ENCODE measurements at regions not wholly inside any gene's neighbourhood (a gene's known extent, or its start where the extent isn't known, plus 50 kb on each side); places are given as distances from the start of the nearest gene placed in this dataset.

GRCh38 chr17:73785958-73786743 lies 141.9 kb upstream of the SDK2 start:
- peak; percentile 30 to 94 (median 85) for DNase-seq

- peak; percentile 35 to 73 (median 64) for DNase-seq
These were observed 143.1 kb upstream of the SDK2 start for GRCh38 chr17:73787076-73788059.

- DNase-seq = peak in 2 of 3 experiments; percentile 28 to 37
These were observed 143.9 kb upstream of the SDK2 start for GRCh38 chr17:73788111-73788510.

- DNase-seq = no peak
These were observed 146.9 kb upstream of the SDK2 start for GRCh38 chr17:73791121-73791520.

GRCh38 chr17:73791631-73792030 lies 147.4 kb upstream of the SDK2 start:
- no peak for DNase-seq

GRCh38 chr17:73792994-73793393 lies 148.7 kb upstream of the SDK2 start:
- peak in 1 of 3 experiments; percentile 19 for DNase-seq

GRCh38 chr17:73794336-73794735 lies 150.1 kb upstream of the SDK2 start:
- no peak for DNase-seq

GRCh38 chr17:73795730-73796129 lies 151.5 kb upstream of the SDK2 start:
- DNase-seq = peak in 2 of 3 experiments; percentile 52 to 89

GRCh38 chr17:73797594-73798110 lies 153.4 kb upstream of the SDK2 start:
- no peak for DNase-seq

GRCh38 chr17:73798111-73798748 lies 154.0 kb upstream of the SDK2 start:
- DNase-seq = peak in 1 of 3 experiments; percentile 28

- DNase-seq = no peak
These were observed 154.9 kb upstream of the SDK2 start for GRCh38 chr17:73799096-73799495.

GRCh38 chr17:73799781-73800627 lies 155.8 kb upstream of the SDK2 start:
- DNase-seq = peak in 1 of 3 experiments; percentile 50

GRCh38 chr17:73800893-73801292 lies 156.6 kb upstream of the SDK2 start:
- peak; percentile 27 to 97 (median 86) for DNase-seq

GRCh38 chr17:73801455-73802100 lies 157.3 kb upstream of the SDK2 start:
- DNase-seq = peak in 1 of 3 experiments; percentile 67

GRCh38 chr17:73802314-73802713 lies 158.1 kb upstream of the SDK2 start:
- DNase-seq = peak in 2 of 3 experiments; percentile 39 to 74

- DNase-seq = no peak
These were observed 158.6 kb upstream of the SDK2 start for GRCh38 chr17:73802871-73803270.

GRCh38 chr17:73803964-73804435 lies 159.8 kb upstream of the SDK2 start:
- DNase-seq = peak in 2 of 3 experiments; percentile 88 to 98

GRCh38 chr17:73806768-73807167 lies 162.5 kb upstream of the SDK2 start:
- DNase-seq = no peak

GRCh38 chr17:73813201-73813600 lies 169.0 kb upstream of the SDK2 start:
- no peak for DNase-seq

GRCh38 chr17:73814075-73814474 lies 169.8 kb upstream of the SDK2 start:
- DNase-seq = peak in 1 of 3 experiments; percentile 59

- DNase-seq = no peak
These were observed 171.2 kb upstream of the SDK2 start for GRCh38 chr17:73815474-73815873.
